Heart left ventricle (tissue), 16 donors: ENCODE measurements at regions not wholly inside any gene's neighbourhood (a gene's known extent, or its start where the extent isn't known, plus 50 kb on each side); places are given as distances from the start of the nearest gene placed in this dataset.

Experiments used
- ATAC-seq, 4 donors: fragments of 200-7000 bp; cut with Tn5 transposase; one replicate each; pipeline ENCODE4 v1.9.1; 2020 to 2022; ENCODE audit warnings: moderate library complexity in 4 of 4, mild to moderate bottlenecking in 3 of 4, moderate number of reproducible peaks in 1 of 4
- DNase-seq, 5 donors: peaks; one replicate each; pipeline ENCODE4 v3.0.0-alpha.2; 2020
- H3K27ac ChIP-seq, 12 donors: fragments of 200-600 bp; sonication (generic) in 4 of 12; one replicate each; pipeline versions ENCODE4 v1.5.0 to v1.8.0; 2016 to 2022; ENCODE audit warnings: mild to moderate bottlenecking in 2 of 12
- H3K27me3 ChIP-seq, 9 donors: fragments of 200-600 bp; sonication (generic) in 2 of 9; one replicate each; pipeline versions ENCODE4 v1.5.1 to v1.8.0; 2016 to 2022; ENCODE audit warnings: mild to moderate bottlenecking in 3 of 9
- H3K36me3 ChIP-seq, 9 donors: fragments of 200-600 bp; sonication (generic) in 2 of 9; one replicate each; pipeline versions ENCODE4 v1.5.0 to v1.8.0; 2018 to 2022; ENCODE audit warnings: mild to moderate bottlenecking in 2 of 9
- H3K4me1 ChIP-seq, 12 donors: fragments of 200-600 bp; sonication (generic) in 4 of 12; one replicate each; pipeline versions ENCODE4 v1.5.0 to v1.8.0; 2016 to 2022; ENCODE audit warnings: mild to moderate bottlenecking in 3 of 12
- H3K4me3 ChIP-seq, 12 donors: fragments of 200-600 bp; sonication (generic) in 4 of 12; one replicate each; pipeline versions ENCODE4 v1.5.0 to v1.8.0; 2017 to 2022; ENCODE audit warnings: mild to moderate bottlenecking in 9 of 12, moderate library complexity in 4 of 12
- H3K9me3 ChIP-seq, 12 donors: fragments of 200-600 bp; sonication (generic) in 4 of 12; one replicate each; pipeline versions ENCODE4 v1.5.0 to v1.8.0; 2016 to 2022; ENCODE audit warnings: mild to moderate bottlenecking in 1 of 12
- POLR2A ChIP-seq, 2 donors: fragments of 450-650 bp; IDR thresholded peaks; one replicate each; pipeline ENCODE4 v1.6.1; 2017; ENCODE audit warnings: antibody characterized with exemption in 2 of 2, mild to moderate bottlenecking in 2 of 2, moderate library complexity in 2 of 2
- WGBS, 4 donors: extraction: QIAGEN DNeasy Blood & Tissue Kit in 2 of 4; methylation state at CpG; one replicate each; pipeline versions ENCODE4 v1.1.5 to v1.1.7; 2013 to 2018; 5-methylcytosine and 5-hydroxymethylcytosine counted together
- intact Hi-C, 10 donors: fragments of 100-400 bp; cut with DNase I; formaldehyde crosslinking; loops; one replicate each; pipeline versions ENCODE4 v1.11.1 to v1.14.2; 2022
- TF ChIP-seq, protein P1 (sequence below), 12 donors: fragments of 200-600 bp; sonication (generic) in 4 of 12; IDR thresholded peaks; one replicate each; pipeline versions ENCODE4 v1.5.0 to v1.8.0; 2018 to 2022; ENCODE audit warnings: antibody characterized with exemption in 12 of 12, mild to moderate bottlenecking in 5 of 12
- donor health status: ischemic (EF 13 %, LVEDD 7.1; RV severe dilation, severe dysfunction).
- donor health status: healthy with polysubstance abuse.
- donor health status: DM: no; HTN: yes; CAD: no.
- donor health status: DM: no; HTN: no; CAD: no.
- donor health status: ischemic (EF 25% LVEDD 6.9; RV normal size, moderate dysfunction).
- donor health status: ischemic (EF 25% LVEDD 5.7; RV mildly dilated, moderate dysfunction).
- donor health status: healthy.
- donor health status: DM: yes; HTN: yes; CAD: no.
- donor health status: ischemic (EF 35%, LVEDD 5.7; RV mildly dilated, moderate dysfunction).
- donor health status: nonischemic (EF 11% LVEDD 7.7; RV severe dilation, severe dysfunction).
- donor health status: DM: yes; HTN: yes; CAD: no.
- donor health status: PGD.
- donor health status: ischemic (EF 29% LVEDD 5.4; RV normal size, mild dysfunction).
- donor health status: nonischemic (EF 23%, LVEDD 6.1; RV moderate dilation, normal function).

DNA sequence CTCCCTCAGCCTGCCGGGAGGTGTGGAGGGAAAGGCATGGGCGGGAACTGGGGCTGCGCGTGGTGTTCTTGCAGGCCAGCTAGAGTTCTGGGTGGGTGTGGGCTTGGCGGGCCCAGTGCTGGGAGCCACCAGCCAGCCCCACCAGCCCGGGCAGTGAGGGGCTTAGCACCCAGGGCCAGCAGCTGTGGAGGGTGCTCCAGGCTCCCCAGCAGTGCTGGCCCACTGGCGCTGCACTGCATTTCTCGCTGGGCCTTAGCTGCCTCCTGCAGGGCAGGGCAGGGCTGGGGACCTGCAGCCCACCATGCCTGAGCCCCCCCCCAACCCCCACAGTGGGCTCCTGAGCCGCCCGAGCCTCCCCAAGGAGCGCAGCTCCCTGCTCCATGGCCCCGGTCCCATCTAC lies 304.2 kb downstream of the KCNA4 start:
- no peak overlapping the region for H3K27ac ChIP-seq
- intact Hi-C loops: no loop called here
- ATAC-seq (peak in 1 of 4 donors; percentile 34), DNase-seq (peak in 1 of 5 donors; percentile 47)
- H3K4me3 ChIP-seq: no peak overlapping the region
- peaks cover 0 to 4% (median 0%) of the 10 kb centered on the region in 12 donors for H3K9me3 ChIP-seq
- 90 to 92% (median 91%) methylated on average over 4 to 12 of the region's 12 CpGs for WGBS, 4 donors
- no peaks in the 10 kb centered on the region for H3K27me3 ChIP-seq
- H3K4me1 ChIP-seq: peaks cover 0 to 6% (median 0%) of the 10 kb centered on the region in 12 donors
- TF ChIP-seq, protein P1, sequence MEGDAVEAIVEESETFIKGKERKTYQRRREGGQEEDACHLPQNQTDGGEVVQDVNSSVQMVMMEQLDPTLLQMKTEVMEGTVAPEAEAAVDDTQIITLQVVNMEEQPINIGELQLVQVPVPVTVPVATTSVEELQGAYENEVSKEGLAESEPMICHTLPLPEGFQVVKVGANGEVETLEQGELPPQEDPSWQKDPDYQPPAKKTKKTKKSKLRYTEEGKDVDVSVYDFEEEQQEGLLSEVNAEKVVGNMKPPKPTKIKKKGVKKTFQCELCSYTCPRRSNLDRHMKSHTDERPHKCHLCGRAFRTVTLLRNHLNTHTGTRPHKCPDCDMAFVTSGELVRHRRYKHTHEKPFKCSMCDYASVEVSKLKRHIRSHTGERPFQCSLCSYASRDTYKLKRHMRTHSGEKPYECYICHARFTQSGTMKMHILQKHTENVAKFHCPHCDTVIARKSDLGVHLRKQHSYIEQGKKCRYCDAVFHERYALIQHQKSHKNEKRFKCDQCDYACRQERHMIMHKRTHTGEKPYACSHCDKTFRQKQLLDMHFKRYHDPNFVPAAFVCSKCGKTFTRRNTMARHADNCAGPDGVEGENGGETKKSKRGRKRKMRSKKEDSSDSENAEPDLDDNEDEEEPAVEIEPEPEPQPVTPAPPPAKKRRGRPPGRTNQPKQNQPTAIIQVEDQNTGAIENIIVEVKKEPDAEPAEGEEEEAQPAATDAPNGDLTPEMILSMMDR (IDR thresholded peaks at IDR 0.05): no peak
- TF ChIP-seq POLR2A (IDR thresholded peaks at IDR 0.05): no peak
- no peaks in the 10 kb centered on the region for H3K36me3 ChIP-seq

- 11 to 27% (median 19%) methylated on average over 2 of the region's 2 CpGs for WGBS, 4 donors
- peaks cover 0 to 14% (median 0%) of the 10 kb centered on the region in 12 donors for H3K4me1 ChIP-seq
- H3K27ac ChIP-seq: no peak overlapping the region
- no peaks in the 10 kb centered on the region for H3K27me3 ChIP-seq
- intact Hi-C loops: no loop called here
- TF ChIP-seq, protein P1 (IDR thresholded peaks at IDR 0.05): no peak
- no peak for TF ChIP-seq POLR2A (IDR thresholded peaks at IDR 0.05)
- H3K4me3 ChIP-seq: no peak overlapping the region
- H3K9me3 ChIP-seq: peaks cover 0 to 9% (median 0%) of the 10 kb centered on the region in 12 donors
- H3K36me3 ChIP-seq: no peaks in the 10 kb centered on the region
- ATAC-seq (peak in 2 of 4 donors; percentile 43 to 52), DNase-seq (no peak)
Measured at GRCh38 chr11:29707924-29708323, 308.9 kb downstream of the KCNA4 start.

GRCh38 chr11:29685361-29685760 lies 331.5 kb downstream of the KCNA4 start:
- TF ChIP-seq, protein P1 (IDR thresholded peaks at IDR 0.05): no peak
- no peak for TF ChIP-seq POLR2A (IDR thresholded peaks at IDR 0.05)
- Histone ChIP-seq H3K36me3 (no peaks in the 10 kb centered on the region), H3K4me1 (no peaks in the 10 kb centered on the region), H3K9me3 (no peaks in the 10 kb centered on the region), H3K4me3 (no peak overlapping the region), H3K27ac (no peak overlapping the region), H3K27me3 (no peaks in the 10 kb centered on the region)
- intact Hi-C loops: no loop called here
- WGBS, 4 donors: 70 to 80% (median 74%) methylated on average over 1 of the region's 1 CpG
- no peak for DNase-seq
- ATAC-seq: no peak

- no peak for DNase-seq
- no peak overlapping the region for H3K4me3 ChIP-seq
- no peaks in the 10 kb centered on the region for H3K9me3 ChIP-seq
- WGBS, 4 donors: 56 to 72% (median 65%) methylated on average over 2 of the region's 2 CpGs
- H3K27me3 ChIP-seq: no peaks in the 10 kb centered on the region
- intact Hi-C loops: no loop called here
- H3K4me1 ChIP-seq: no peaks in the 10 kb centered on the region
- TF ChIP-seq POLR2A (IDR thresholded peaks at IDR 0.05): no peak
- H3K36me3 ChIP-seq: no peaks in the 10 kb centered on the region
- ATAC-seq: no peak
- H3K27ac ChIP-seq: no peak overlapping the region
Measured at GRCh38 chr11:29682856-29683255, 334.0 kb downstream of the KCNA4 start.

GRCh38 chr11:29679996-29680395 lies 336.8 kb downstream of the KCNA4 start:
- Histone ChIP-seq H3K27ac (no peak overlapping the region), H3K36me3 (no peaks in the 10 kb centered on the region), H3K4me1 (no peaks in the 10 kb centered on the region), H3K9me3 (no peaks in the 10 kb centered on the region), H3K27me3 (no peaks in the 10 kb centered on the region), H3K4me3 (no peak overlapping the region)
- no peak for TF ChIP-seq POLR2A (IDR thresholded peaks at IDR 0.05)
- 78 to 87% (median 82%) methylated on average over 3 of the region's 3 CpGs for WGBS, 4 donors
- ATAC-seq: no peak
- no peak for DNase-seq
- intact Hi-C loops: no loop called here
